Right lung (tissue), 2 donors: ENCODE measurements at regions not wholly inside any gene's neighbourhood (a gene's known extent, or its start where the extent isn't known, plus 50 kb on each side); places are given as distances from the start of the nearest gene placed in this dataset.
A peak's percentile ranks its signal among the peaks of the same experiment; 100 is the strongest.
"Not testable (repeated sequence)": the region's sequence is repeated elsewhere in the genome, so short reads cannot be mapped to it uniquely, and the experiment has no call there.

Experiments
- DNase-seq, 2 donors: peaks; one replicate each; pipeline ENCODE4 v3.0.0-alpha.2; 2013

- DNase-seq, result no peak
Measured at GRCh38 chrX:74251006-74251930, 52.7 kb upstream of the ZCCHC13 start.

GRCh38 chrX:74250574-74250973 lies 53.4 kb upstream of the ZCCHC13 start:
- DNase-seq, result no peak

- DNase-seq, result no peak
Measured at GRCh38 chrX:74249963-74250362, 54.0 kb upstream of the ZCCHC13 start.

- peak; percentile 2 to 5 for DNase-seq
Measured at GRCh38 chrX:74248889-74249288, 55.1 kb upstream of the ZCCHC13 start.

GRCh38 chrX:74246524-74246923 lies 57.5 kb upstream of the ZCCHC13 start:
- no peak for DNase-seq

- no peak for DNase-seq
Measured at GRCh38 chrX:74242484-74243138, 61.4 kb upstream of the ZCCHC13 start.

GRCh38 chrX:74242050-74242449 lies 61.9 kb upstream of the ZCCHC13 start:
- DNase-seq, result no peak

- no peak for DNase-seq
Measured at GRCh38 chrX:74238771-74239170, 65.2 kb upstream of the ZCCHC13 start.

GRCh38 chrX:74234818-74235217 lies 69.2 kb upstream of the ZCCHC13 start:
- DNase-seq, result no peak

- DNase-seq, result no peak
Measured at GRCh38 chrX:74232859-74233258, 71.1 kb upstream of the ZCCHC13 start.

GRCh38 chrX:74231625-74232024 lies 72.4 kb upstream of the ZCCHC13 start:
- DNase-seq, result no peak

GRCh38 chrX:74230094-74230493 lies 73.9 kb upstream of the ZCCHC13 start:
- no peak for DNase-seq

- no peak for DNase-seq
Measured at GRCh38 chrX:74225111-74225510, 78.9 kb upstream of the ZCCHC13 start.

GRCh38 chrX:74220277-74220676 lies 83.7 kb upstream of the ZCCHC13 start:
- no peak for DNase-seq

- DNase-seq, result no peak
Measured at GRCh38 chrX:74218895-74219294, 85.1 kb upstream of the ZCCHC13 start.

GRCh38 chrX:74216421-74216820 lies 87.6 kb upstream of the ZCCHC13 start:
- DNase-seq, result no peak

- DNase-seq, result no peak
Measured at GRCh38 chrX:74211911-74212310, 92.1 kb upstream of the ZCCHC13 start.

GRCh38 chrX:74207539-74207938 lies 96.4 kb upstream of the ZCCHC13 start:
- DNase-seq, result no peak

GRCh38 chrX:74195605-74196004 lies 108.4 kb upstream of the ZCCHC13 start:
- no peak for DNase-seq

- no peak for DNase-seq
Measured at GRCh38 chrX:74195120-74195519, 108.9 kb upstream of the ZCCHC13 start.

- no peak for DNase-seq
Measured at GRCh38 chrX:74187211-74187610, 116.8 kb upstream of the ZCCHC13 start.

- not testable (repeated sequence) for DNase-seq
Measured at GRCh38 chrX:74183047-74183446, 120.9 kb upstream of the ZCCHC13 start.

- DNase-seq, result not testable (repeated sequence)
Measured at GRCh38 chrX:74181976-74182375, 122.0 kb upstream of the ZCCHC13 start.
